ENCODE measurements at regions not wholly inside any gene's neighbourhood (a gene's known extent, or its start where the extent isn't known, plus 50 kb on each side); places are given as distances from the start of the nearest gene placed in this dataset.

DNA sequence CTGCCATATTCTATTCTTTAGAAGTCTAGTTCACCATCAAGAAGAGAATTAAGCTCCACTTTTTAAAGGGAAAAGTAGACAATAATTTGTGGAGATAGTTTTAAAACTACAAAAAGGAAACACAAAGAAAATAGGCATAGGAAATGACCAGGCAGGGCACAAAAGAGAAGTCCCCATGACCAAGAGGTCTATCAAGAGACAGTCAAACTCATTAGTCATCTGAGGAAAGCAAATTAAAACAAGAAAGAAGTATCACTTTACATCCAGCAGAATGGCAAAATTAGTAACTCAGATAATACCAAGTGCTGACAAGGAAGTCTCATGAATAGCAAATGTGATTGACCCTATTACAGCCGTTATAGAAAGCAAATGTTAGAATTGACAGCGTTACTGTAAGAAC is 243.7 kb upstream of the SNX7 start:
- TF ChIP-seq EZH2 (IDR thresholded peaks at IDR 0.05; ENCODE audit: borderline replicate concordance, low read depth, low read length, poor library complexity, severe bottlenecking) (no peak), CTCF (conservative IDR thresholded peaks at IDR 0.05; ENCODE audit: low read depth, low read length) (no peak)
- ChIA-PET CTCF (no interaction called here), POLR2A (ENCODE audit: low non-redundant PET) (no interaction called here)
- intact Hi-C loops (cut with micrococcal nuclease; ENCODE audit: unreplicated experiment): no loop called here
- Histone ChIP-seq H3K9me3 (ENCODE audit: low read depth, low read length, poor library complexity, severe bottlenecking) (peaks cover 8% of the 10 kb centered on the region), H3K27me3 (replicated peaks; ENCODE audit: insufficient read depth, low read depth, low read length, poor library complexity) (no peaks in the 10 kb centered on the region), H3K4me3 (ENCODE audit: low read depth, low read length, poor library complexity, severe bottlenecking) (no peak overlapping the region), H3K4me1 (ENCODE audit: insufficient read depth, low read length, poor library complexity, severe bottlenecking) (no peaks in the 10 kb centered on the region), H3K36me3 (ENCODE audit: insufficient read depth, low read length, poor library complexity, severe bottlenecking) (no peaks in the 10 kb centered on the region), H3K27ac (ENCODE audit: low read depth, low read length, poor library complexity, severe bottlenecking) (no peak overlapping the region)
- DNase-seq (ENCODE audit: low spot score): no peak
- no TSS peak for BruUV-seq (replicated peaks)

GRCh38 chr1:98410082-98410481 is 251.4 kb upstream of the SNX7 start:
- POLR2A ChIA-PET (ENCODE audit: low non-redundant PET): no interaction called here
- no peak for TF ChIP-seq EZH2 (IDR thresholded peaks at IDR 0.05; ENCODE audit: borderline replicate concordance, low read depth, low read length, poor library complexity, severe bottlenecking)
- no peak for TF ChIP-seq CTCF (conservative IDR thresholded peaks at IDR 0.05; ENCODE audit: low read depth, low read length)
- Histone ChIP-seq H3K4me1 (ENCODE audit: insufficient read depth, low read length, poor library complexity, severe bottlenecking) (peaks cover 25% of the 10 kb centered on the region), H3K9me3 (ENCODE audit: low read depth, low read length, poor library complexity, severe bottlenecking) (peaks cover 15% of the 10 kb centered on the region), H3K36me3 (ENCODE audit: insufficient read depth, low read length, poor library complexity, severe bottlenecking) (no peaks in the 10 kb centered on the region), H3K4me3 (ENCODE audit: low read depth, low read length, poor library complexity, severe bottlenecking) (no peak overlapping the region), H3K27ac (ENCODE audit: low read depth, low read length, poor library complexity, severe bottlenecking) (no peak overlapping the region), H3K27me3 (replicated peaks; ENCODE audit: insufficient read depth, low read depth, low read length, poor library complexity) (no peaks in the 10 kb centered on the region)
- no peak for DNase-seq (ENCODE audit: low spot score)
- BruUV-seq (replicated peaks): no TSS peak
- CTCF ChIA-PET: no interaction called here
- intact Hi-C loops (cut with micrococcal nuclease; ENCODE audit: unreplicated experiment): no loop called here

- H3K4me3 ChIP-seq (ENCODE audit: low read depth, low read length, poor library complexity, severe bottlenecking): no peak overlapping the region
- peak; percentile 37 for DNase-seq (ENCODE audit: low spot score)
- H3K36me3 ChIP-seq (ENCODE audit: insufficient read depth, low read length, poor library complexity, severe bottlenecking): no peaks in the 10 kb centered on the region
- H3K27ac ChIP-seq (ENCODE audit: low read depth, low read length, poor library complexity, severe bottlenecking): peak overlapping the region; percentile 49
- CTCF ChIA-PET: no interaction called here
- no TSS peak for BruUV-seq (replicated peaks)
- peak; percentile 40; the same call in 1 of the 2 replicates for TF ChIP-seq CTCF (conservative IDR thresholded peaks at IDR 0.05; ENCODE audit: low read depth, low read length)
- TF ChIP-seq EZH2 (IDR thresholded peaks at IDR 0.05; ENCODE audit: borderline replicate concordance, low read depth, low read length, poor library complexity, severe bottlenecking): no peak
- H3K27me3 ChIP-seq (replicated peaks; ENCODE audit: insufficient read depth, low read depth, low read length, poor library complexity): no peaks in the 10 kb centered on the region
- H3K4me1 ChIP-seq (ENCODE audit: insufficient read depth, low read length, poor library complexity, severe bottlenecking): peaks cover 48% of the 10 kb centered on the region
- POLR2A ChIA-PET (ENCODE audit: low non-redundant PET): no interaction called here
- H3K9me3 ChIP-seq (ENCODE audit: low read depth, low read length, poor library complexity, severe bottlenecking): no peaks in the 10 kb centered on the region
- intact Hi-C loops (cut with micrococcal nuclease; ENCODE audit: unreplicated experiment): loop anchor here (5.0 kb wide), 2 partner anchors 84 to 349 kb away; no protein-coding TSS in a partner anchor
These were observed 255.0 kb upstream of the SNX7 start for GRCh38 chr1:98406352-98407088.

Measured in A673 (cell line).